ENCODE measurements at regions not wholly inside any gene's neighbourhood (a gene's known extent, or its start where the extent isn't known, plus 50 kb on each side); places are given as distances from the start of the nearest gene placed in this dataset.

DNA sequence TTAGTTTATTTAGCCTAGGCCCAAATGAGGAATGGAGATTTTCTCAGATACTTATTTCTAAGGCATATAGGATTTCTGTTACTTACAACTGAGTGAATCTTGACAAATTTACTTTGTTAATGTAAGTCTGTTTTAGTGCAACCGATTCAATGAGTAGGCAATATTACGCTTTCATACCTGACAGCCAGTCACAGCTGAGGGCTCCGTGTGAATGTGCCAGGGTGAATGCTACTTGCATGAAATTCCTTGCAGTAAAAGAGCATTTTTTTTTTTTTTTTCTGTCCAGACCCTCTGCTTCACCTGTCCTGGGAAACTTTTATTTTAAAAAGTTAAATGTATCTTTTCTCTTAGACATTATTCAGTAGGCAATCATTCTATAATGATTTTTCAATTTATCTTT, 1100.0 kb downstream of the FAT4 start:
- no peak for DNase-seq (ENCODE audit: low read depth)
- H3K4me3 ChIP-seq (ENCODE audit: low read depth, low read length): no peak overlapping the region
- TF ChIP-seq, protein P1, sequence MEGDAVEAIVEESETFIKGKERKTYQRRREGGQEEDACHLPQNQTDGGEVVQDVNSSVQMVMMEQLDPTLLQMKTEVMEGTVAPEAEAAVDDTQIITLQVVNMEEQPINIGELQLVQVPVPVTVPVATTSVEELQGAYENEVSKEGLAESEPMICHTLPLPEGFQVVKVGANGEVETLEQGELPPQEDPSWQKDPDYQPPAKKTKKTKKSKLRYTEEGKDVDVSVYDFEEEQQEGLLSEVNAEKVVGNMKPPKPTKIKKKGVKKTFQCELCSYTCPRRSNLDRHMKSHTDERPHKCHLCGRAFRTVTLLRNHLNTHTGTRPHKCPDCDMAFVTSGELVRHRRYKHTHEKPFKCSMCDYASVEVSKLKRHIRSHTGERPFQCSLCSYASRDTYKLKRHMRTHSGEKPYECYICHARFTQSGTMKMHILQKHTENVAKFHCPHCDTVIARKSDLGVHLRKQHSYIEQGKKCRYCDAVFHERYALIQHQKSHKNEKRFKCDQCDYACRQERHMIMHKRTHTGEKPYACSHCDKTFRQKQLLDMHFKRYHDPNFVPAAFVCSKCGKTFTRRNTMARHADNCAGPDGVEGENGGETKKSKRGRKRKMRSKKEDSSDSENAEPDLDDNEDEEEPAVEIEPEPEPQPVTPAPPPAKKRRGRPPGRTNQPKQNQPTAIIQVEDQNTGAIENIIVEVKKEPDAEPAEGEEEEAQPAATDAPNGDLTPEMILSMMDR (IDR thresholded peaks at IDR 0.05; ENCODE audit: insufficient read depth, low read depth, low read length, missing control alignments): no peak

DNA sequence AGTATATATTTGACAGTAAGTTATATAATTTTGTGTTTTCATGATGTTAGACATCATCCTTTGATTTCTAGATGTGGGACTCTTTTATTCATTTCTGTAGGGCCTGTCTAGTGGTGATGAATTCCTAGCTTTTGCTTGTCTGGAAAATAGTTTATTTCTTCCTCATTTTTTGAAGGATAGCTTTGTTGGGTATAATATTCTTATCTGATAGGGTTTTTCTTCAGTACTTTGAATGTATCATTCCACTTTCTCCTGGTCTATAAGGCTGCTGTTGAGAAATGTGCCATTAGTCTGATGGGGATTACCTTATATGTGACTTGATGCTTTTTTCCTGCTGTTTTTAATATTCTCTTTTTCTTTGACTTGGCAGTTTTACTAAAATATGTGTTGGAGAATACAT, 1104.5 kb downstream of the FAT4 start:
- H3K4me3 ChIP-seq (ENCODE audit: low read depth, low read length): no peak overlapping the region
- TF ChIP-seq, protein P1 (IDR thresholded peaks at IDR 0.05; ENCODE audit: insufficient read depth, low read depth, low read length, missing control alignments): no peak
- no peak for DNase-seq (ENCODE audit: low read depth)

DNA sequence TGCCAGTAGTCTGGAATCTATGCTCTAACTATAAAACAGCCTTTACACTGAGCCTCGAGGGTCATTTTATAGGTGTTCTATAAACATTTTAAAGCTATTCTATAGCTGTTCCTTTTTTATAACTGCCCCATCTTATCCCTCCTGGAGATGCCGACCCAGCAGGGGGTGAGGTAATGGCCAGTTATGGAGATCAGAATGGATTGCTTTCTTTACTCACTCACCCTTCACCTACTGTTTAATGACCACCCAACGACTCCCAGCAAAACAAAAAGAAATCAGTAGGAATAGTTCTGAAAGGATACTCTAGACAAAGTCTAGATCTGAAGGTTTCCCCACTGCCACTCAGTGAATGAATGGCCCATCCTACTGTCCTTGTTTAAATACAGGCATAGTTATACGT, 1113.1 kb downstream of the FAT4 start:
- DNase-seq (ENCODE audit: low read depth): no peak
- H3K4me3 ChIP-seq (ENCODE audit: low read depth, low read length): no peak overlapping the region
- TF ChIP-seq, protein P1 (IDR thresholded peaks at IDR 0.05; ENCODE audit: insufficient read depth, low read depth, low read length, missing control alignments): no peak

GRCh38 chr4:126431049-126431448, 1116.3 kb downstream of the FAT4 start:
- TF ChIP-seq, protein P1 (IDR thresholded peaks at IDR 0.05; ENCODE audit: insufficient read depth, low read depth, low read length, missing control alignments): no peak
- no peak for DNase-seq (ENCODE audit: low read depth)

GRCh38 chr4:126435491-126435890, 1120.7 kb downstream of the FAT4 start:
- DNase-seq (ENCODE audit: low read depth): no peak
- TF ChIP-seq, protein P1 (IDR thresholded peaks at IDR 0.05; ENCODE audit: insufficient read depth, low read depth, low read length, missing control alignments): no peak
- no peak overlapping the region for H3K4me3 ChIP-seq (ENCODE audit: low read depth, low read length)

More at GRCh38 chr4:126431049-126431448, 1116.3 kb downstream of the FAT4 start:
- no peak overlapping the region for H3K4me3 ChIP-seq (ENCODE audit: low read depth, low read length)

GRCh38 chr4:126440297-126440696, 1125.5 kb downstream of the FAT4 start:
- DNase-seq (ENCODE audit: low read depth): no peak
- H3K4me3 ChIP-seq (ENCODE audit: low read depth, low read length): no peak overlapping the region
- TF ChIP-seq, protein P1 (IDR thresholded peaks at IDR 0.05; ENCODE audit: insufficient read depth, low read depth, low read length, missing control alignments): no peak

All from GM12865 (cell line).